SK-N-MC (cell line): ENCODE measurements at regions not wholly inside any gene's neighbourhood (a gene's known extent, or its start where the extent isn't known, plus 50 kb on each side); places are given as distances from the start of the nearest gene placed in this dataset.

Experiments used
- EZH2 ChIP-seq: fragments of 200-600 bp; sonication (generic); IDR thresholded peaks from one replicate; pipeline ENCODE4 v1.6.1; 2017; ENCODE audit warnings: antibody characterized with exemption
- FOXP2 ChIP-seq: optimal IDR thresholded peaks from 2 replicates; pipeline ENCODE3; 2011; ENCODE audit warnings: mild to moderate bottlenecking, moderate library complexity; ENCODE audit not compliant: insufficient read depth; ENCODE audit errors: extremely low read length, control extremely low read depth
- POLR2AphosphoS5 ChIP-seq: IDR thresholded peaks from 2 replicates; pipeline ENCODE4 v1.6.1; 2012; ENCODE audit warnings: mild to moderate bottlenecking, low read depth, low read length, borderline replicate concordance

DNA sequence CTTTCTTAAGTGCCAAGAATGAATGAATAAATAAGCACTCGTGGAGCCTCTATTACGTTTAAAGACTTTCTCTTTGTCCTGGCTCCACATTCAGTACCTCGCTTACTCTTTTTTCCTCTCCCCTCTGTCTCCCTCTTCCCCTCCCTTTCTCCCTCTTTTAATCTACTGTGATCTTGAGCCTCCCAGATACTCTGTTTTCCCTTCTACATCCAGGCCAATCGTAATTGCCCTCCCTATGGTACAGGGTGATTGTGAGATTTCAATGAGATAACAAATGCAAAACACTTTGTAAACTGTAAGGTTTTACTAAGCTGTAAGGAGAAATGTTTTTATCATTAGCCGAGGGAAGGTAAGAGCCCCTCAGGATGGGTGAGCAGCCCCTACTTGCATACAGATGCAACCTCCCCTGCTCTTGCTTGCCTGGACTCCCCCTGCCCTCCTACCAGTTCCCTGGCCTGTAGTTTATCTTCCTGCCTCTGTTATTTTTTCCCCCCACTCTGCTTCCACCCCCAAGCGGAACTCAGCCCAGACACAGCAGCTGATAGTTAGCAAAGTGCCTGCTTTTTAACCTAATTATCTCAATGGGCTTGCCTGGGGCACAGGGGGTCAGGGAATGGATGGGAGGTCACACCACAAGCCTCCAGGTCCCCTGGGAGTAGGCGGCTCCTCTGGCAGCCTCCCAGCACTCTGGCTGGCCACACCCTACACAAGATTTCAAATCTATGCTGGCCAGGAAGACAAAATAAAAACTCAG lies 76.9 kb upstream of the CADM1 start:
- TF ChIP-seq EZH2 (no peak), POLR2AphosphoS5 (no peak), FOXP2 (no peak)
